Common myeloid progenitor, CD34-positive (primary cell): ENCODE measurements at regions not wholly inside any gene's neighbourhood (a gene's known extent, or its start where the extent isn't known, plus 50 kb on each side); places are given as distances from the start of the nearest gene placed in this dataset.

Source experiments
- CTCF ChIA-PET: fragments of 350-600 bp; sonication (Branson Sonifier 250); formaldehyde crosslinking; loops from one replicate; lab custom pipeline; 2021; ENCODE audit warnings: antibody characterized with exemption; lab: Charles Lee
- POLR2A ChIA-PET: fragments of 350-600 bp; sonication (Branson Sonifier 250); formaldehyde crosslinking; loops from one replicate; lab custom pipeline; 2021; ENCODE audit warnings: antibody characterized with exemption; lab: Charles Lee
- DNase-seq, 3 donors: peaks; one replicate each; pipeline versions ENCODE4 v3.0.0 to v3.0.0-alpha.2; 2013
- H3K27ac ChIP-seq, 2 experiments: 1 replicate in 1 of 2; 2 replicates in 1 of 2; pipeline ENCODE4 v1.7.0; 2013; ENCODE audit warnings: inconsistent platforms in 2 of 2, low read length in 2 of 2, mild to moderate bottlenecking in 2 of 2, low read depth in 1 of 2, moderate library complexity in 1 of 2; ENCODE audit not compliant: severe bottlenecking in 2 of 2, insufficient read depth in 1 of 2, poor library complexity in 1 of 2
- H3K27me3 ChIP-seq, 5 experiments: replicated peaks in 2 of 5; 1 replicate in 3 of 5; 2 replicates in 2 of 5; pipeline versions ENCODE4 v1.6.1 to v1.7.0; 2013; ENCODE audit warnings: low read length in 4 of 5, mild to moderate bottlenecking in 2 of 5, moderate library complexity in 2 of 5, inconsistent platforms in 1 of 5; ENCODE audit not compliant: insufficient read depth in 5 of 5, control insufficient read depth in 4 of 5
- H3K36me3 ChIP-seq, 4 experiments: 1 replicate in 2 of 4; 2 replicates in 2 of 4; pipeline versions ENCODE4 v1.6.1 to v1.7.0; 2013; ENCODE audit warnings: low read length in 3 of 4, control low read depth in 1 of 4, mild to moderate bottlenecking in 1 of 4; ENCODE audit not compliant: control insufficient read depth in 4 of 4, insufficient read depth in 4 of 4
- H3K4me1 ChIP-seq, 4 experiments: 1 replicate in 3 of 4; 2 replicates in 1 of 4; pipeline versions ENCODE4 v1.6.1 to v1.7.1; 2013; ENCODE audit warnings: low read length in 3 of 4, mild to moderate bottlenecking in 3 of 4, control low read depth in 1 of 4, inconsistent platforms in 1 of 4, moderate library complexity in 1 of 4; ENCODE audit not compliant: control insufficient read depth in 4 of 4, insufficient read depth in 4 of 4; ENCODE audit errors: control extremely low read depth in 1 of 4
- H3K4me3 ChIP-seq, 7 experiments: 1 replicate in 4 of 7; 2 replicates in 3 of 7; pipeline versions ENCODE4 v1.5.1 to v1.7.0; 2013; ENCODE audit warnings: mild to moderate bottlenecking in 7 of 7, low read length in 6 of 7, moderate library complexity in 6 of 7, inconsistent platforms in 2 of 7, low read depth in 2 of 7, control low read depth in 1 of 7; ENCODE audit not compliant: insufficient read depth in 4 of 7, control insufficient read depth in 1 of 7; ENCODE audit errors: extremely low read depth in 1 of 7
- H3K9me3 ChIP-seq, 5 experiments: 1 replicate in 4 of 5; 2 replicates in 1 of 5; pipeline versions ENCODE4 v1.6.1 to v1.7.1; 2013; ENCODE audit warnings: low read length in 4 of 5, mild to moderate bottlenecking in 2 of 5, inconsistent platforms in 1 of 5, low read depth in 1 of 5, moderate library complexity in 1 of 5; ENCODE audit not compliant: control insufficient read depth in 4 of 5, insufficient read depth in 2 of 5; ENCODE audit errors: control extremely low read depth in 1 of 5
- WGBS: methylation state at CpG from one replicate; pipeline ENCODE4 v1.1.5; 2013; ENCODE audit not compliant: insufficient coverage; 5-methylcytosine and 5-hydroxymethylcytosine counted together

DNA sequence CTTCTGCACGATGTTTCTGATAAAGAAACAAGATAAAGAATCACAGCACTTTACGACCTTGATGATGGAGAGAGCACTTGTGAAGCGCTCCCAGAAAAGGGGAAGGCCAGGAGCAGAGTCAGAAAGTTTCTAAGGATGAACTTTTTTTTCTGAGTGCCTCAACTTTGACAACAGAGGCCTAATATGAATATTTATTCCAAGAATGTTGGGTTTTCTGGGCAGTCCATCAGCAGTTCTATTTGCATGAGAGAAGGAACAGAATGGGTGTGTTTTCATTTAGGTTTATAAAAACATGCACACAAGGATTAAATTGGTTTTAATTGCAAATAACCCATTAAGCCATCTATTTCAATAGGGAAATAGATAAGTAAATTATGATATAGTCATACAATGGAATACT lies 204.9 kb downstream of the SIM1 start:
- Histone ChIP-seq H3K4me1 (peaks cover 0 to 9% (median 0%) of the 10 kb centered on the region in 4 experiments), H3K36me3 (no peaks in the 10 kb centered on the region), H3K27me3 (no peaks in the 10 kb centered on the region), H3K27ac (no peak overlapping the region), H3K9me3 (no peaks in the 10 kb centered on the region), H3K4me3 (no peak overlapping the region)
- DNase-seq, result no peak
- ChIA-PET CTCF (no interaction called here), POLR2A (no interaction called here)
- WGBS, result 97% methylated on average over 3 of the region's 3 CpGs

DNA sequence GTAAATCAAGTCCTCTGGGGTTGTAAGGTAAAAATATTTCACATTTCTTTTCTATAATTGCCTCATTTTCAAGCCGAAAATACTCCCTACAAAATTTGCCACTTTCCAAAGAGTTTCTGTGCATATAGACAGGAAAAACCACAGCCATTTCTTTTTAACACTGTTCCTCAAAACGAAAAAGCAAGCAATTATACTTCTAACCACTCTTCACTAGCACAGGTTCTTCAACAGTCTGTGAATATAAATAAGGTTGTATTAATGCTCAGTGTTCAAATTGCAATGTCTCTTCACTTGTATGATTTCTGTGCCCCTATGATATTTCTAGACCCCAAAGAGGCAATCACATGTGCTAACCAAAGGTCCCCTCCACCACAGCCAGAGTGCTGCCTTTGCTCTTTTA lies 206.0 kb downstream of the SIM1 start:
- no peaks in the 10 kb centered on the region for H3K9me3 ChIP-seq
- no peaks in the 10 kb centered on the region for H3K36me3 ChIP-seq
- 100% methylated on average over 1 of the region's 2 CpGs for WGBS
- POLR2A ChIA-PET, result no interaction called here
- CTCF ChIA-PET, result interaction anchor here (1.0 to 1.3 kb wide), 2 partner anchors 11 to 26 kb away, joined by 3 read pairs; no protein-coding TSS in a partner anchor
- H3K27ac ChIP-seq, result no peak overlapping the region
- H3K4me3 ChIP-seq, result no peak overlapping the region
- no peaks in the 10 kb centered on the region for H3K27me3 ChIP-seq
- peak in 2 of 3 donors; percentile 7 to 10 for DNase-seq
- peaks cover 0 to 9% (median 0%) of the 10 kb centered on the region in 4 experiments for H3K4me1 ChIP-seq

DNA sequence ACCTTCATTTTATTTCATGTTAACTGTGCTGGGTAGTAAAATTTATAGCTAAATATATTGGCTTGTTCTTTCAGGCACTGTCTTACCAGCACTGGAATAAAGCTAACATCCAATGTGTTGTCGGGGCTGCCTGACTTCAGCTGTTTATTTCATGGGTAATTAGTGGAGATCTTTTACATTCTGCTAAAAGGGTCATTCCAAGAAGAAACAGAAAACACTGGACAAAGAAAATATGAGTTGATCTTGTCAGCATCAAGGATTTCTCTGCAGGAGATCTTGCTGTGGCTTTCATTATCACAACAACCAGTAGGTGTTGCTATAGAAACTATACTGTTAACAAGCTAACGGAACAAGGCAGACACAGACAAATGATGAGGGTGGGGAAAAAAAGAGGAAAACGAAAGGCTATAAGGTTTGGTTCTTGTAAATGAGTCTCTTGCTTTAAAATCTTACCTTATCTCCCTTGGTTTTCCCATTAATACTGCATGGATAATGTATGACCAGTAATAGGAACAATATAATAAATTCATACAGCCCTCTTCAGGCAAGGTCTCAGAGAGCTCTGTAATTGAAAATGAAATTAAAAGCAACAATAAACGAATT lies 206.8 kb downstream of the SIM1 start:
- Histone ChIP-seq H3K27me3 (no peaks in the 10 kb centered on the region), H3K4me1 (peaks cover 0 to 9% (median 0%) of the 10 kb centered on the region in 4 experiments), H3K4me3 (peak overlapping the region in 1 of 7 experiments; percentile 46), H3K36me3 (no peaks in the 10 kb centered on the region), H3K27ac (no peak overlapping the region), H3K9me3 (no peaks in the 10 kb centered on the region)
- CTCF ChIA-PET, result interaction anchor here (1.3 kb wide), 1 partner anchor 25 kb away, joined by 3 read pairs; no protein-coding TSS in a partner anchor
- 67% methylated on average over 1 of the region's 4 CpGs for WGBS
- POLR2A ChIA-PET, result no interaction called here
- peak; percentile 25 to 71 (median 60) for DNase-seq

DNA sequence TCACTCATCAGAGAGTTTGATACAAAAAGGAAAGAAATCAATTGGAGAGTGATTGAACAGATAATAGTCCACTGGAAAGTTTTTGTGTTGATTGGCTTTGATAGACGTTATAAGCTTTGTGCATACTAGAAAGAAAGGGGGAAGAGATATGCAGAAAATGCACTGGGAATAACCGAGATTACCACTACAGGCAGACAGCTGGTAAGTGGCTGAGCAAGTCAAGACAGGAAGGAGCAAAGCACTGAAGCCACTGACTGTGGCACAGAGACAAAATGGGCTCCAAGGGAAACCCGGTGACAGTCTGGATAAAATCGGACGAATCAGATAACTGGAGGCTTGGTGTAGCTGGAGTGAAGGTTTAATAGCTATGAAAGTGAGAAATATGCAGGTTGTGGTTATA lies 209.0 kb downstream of the SIM1 start:
- no peak overlapping the region for H3K4me3 ChIP-seq
- ChIA-PET POLR2A (no interaction called here), CTCF (no interaction called here)
- H3K27ac ChIP-seq, result no peak overlapping the region
- H3K4me1 ChIP-seq, result peaks cover 0 to 9% (median 0%) of the 10 kb centered on the region in 4 experiments
- DNase-seq, result no peak
- WGBS, result 92% methylated on average over 5 of the region's 5 CpGs
- H3K27me3 ChIP-seq, result no peaks in the 10 kb centered on the region
- no peaks in the 10 kb centered on the region for H3K9me3 ChIP-seq
- H3K36me3 ChIP-seq, result no peaks in the 10 kb centered on the region

DNA sequence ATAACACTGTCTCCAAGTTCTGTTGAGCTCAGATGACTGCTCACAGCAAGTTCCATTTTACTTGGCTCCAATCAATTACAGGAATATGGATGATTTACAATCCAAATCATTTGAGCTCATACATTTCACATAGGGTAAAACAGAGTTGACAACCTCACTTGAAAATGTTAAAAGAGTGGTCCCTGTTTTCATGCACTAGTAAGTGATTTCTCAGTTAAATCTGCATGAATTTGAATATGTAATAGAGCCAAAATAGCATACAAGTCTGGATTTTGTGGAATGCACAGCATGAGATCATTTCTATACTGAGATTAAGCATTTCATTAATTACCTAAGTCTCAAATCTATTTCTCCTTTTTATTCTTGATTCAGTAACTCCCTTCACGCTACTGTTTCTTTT lies 217.6 kb downstream of the SIM1 start:
- Histone ChIP-seq H3K4me1 (no peaks in the 10 kb centered on the region), H3K27me3 (peaks cover 0 to 5% (median 2%) of the 10 kb centered on the region in 5 experiments), H3K27ac (no peak overlapping the region), H3K36me3 (no peaks in the 10 kb centered on the region), H3K9me3 (no peaks in the 10 kb centered on the region), H3K4me3 (no peak overlapping the region)
- CTCF ChIA-PET, result no interaction called here
- WGBS, result no CpG with 5 or more reads among the region's 1 CpG
- no peak for DNase-seq
- POLR2A ChIA-PET, result no interaction called here

DNA sequence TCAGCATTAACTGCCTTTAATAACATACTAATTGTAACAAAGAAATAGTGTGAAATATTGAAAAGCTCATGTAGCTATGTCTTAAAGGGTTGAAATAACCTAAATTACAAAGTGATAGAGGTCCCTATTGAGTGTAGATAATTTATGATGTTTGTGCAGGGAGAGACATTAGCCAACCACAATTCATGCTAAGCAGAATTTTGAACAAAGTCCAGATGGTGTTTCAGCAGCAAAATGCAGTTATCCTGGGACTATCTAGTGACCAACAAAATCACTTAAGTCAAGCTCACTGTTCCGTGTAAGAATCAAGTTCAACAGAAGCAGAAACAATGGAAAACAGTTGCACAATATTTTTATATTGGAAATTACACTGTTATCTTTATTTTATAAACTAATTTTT lies 218.5 kb downstream of the SIM1 start:
- ChIA-PET CTCF (no interaction called here), POLR2A (no interaction called here)

DNA sequence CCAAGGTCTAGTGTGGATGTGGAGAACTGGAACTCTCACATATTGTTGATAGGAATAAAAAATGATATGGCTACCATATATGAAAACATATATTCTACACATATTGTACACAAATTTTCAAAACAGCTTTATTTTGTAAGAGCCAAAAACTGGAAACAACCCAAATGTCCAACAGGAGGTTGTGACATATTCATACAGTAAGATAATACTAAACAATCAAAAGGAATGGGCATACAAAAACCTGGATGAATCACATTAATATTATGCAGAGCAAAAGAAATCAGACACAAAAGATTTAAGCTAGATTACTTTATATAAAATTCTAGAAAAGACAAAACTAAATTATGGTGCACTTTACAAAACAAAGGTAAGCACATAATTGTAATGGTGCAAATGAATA lies 223.9 kb downstream of the SIM1 start:
- Histone ChIP-seq H3K4me3 (no peak overlapping the region), H3K9me3 (no peaks in the 10 kb centered on the region), H3K27ac (no peak overlapping the region), H3K36me3 (no peaks in the 10 kb centered on the region), H3K27me3 (peaks cover 0 to 11% (median 4%) of the 10 kb centered on the region in 5 experiments), H3K4me1 (no peaks in the 10 kb centered on the region)
- POLR2A ChIA-PET, result no interaction called here
- CTCF ChIA-PET, result interaction anchor here (1.7 kb wide), 1 partner anchor 9 kb away, joined by 4 read pairs; no protein-coding TSS in a partner anchor
- DNase-seq, result no peak

More for the DNA sequence above, 218.5 kb downstream of the SIM1 start:
- H3K27me3 ChIP-seq, result peaks cover 0 to 6% (median 2%) of the 10 kb centered on the region in 5 experiments
- no peaks in the 10 kb centered on the region for H3K36me3 ChIP-seq
- DNase-seq, result no peak
- H3K27ac ChIP-seq, result no peak overlapping the region
- WGBS, result no CpG with 5 or more reads among the region's 1 CpG
- no peak overlapping the region for H3K4me3 ChIP-seq
- H3K4me1 ChIP-seq, result no peaks in the 10 kb centered on the region
- H3K9me3 ChIP-seq, result no peaks in the 10 kb centered on the region
